Activated CD8-positive, alpha-beta memory T cell treated with anti-CD3 and anti-CD28 coated beads for 36 hours (primary cell): ENCODE measurements at regions not wholly inside any gene's neighbourhood (a gene's known extent, or its start where the extent isn't known, plus 50 kb on each side); places are given as distances from the start of the nearest gene placed in this dataset.
"Not testable (repeated sequence)": the region's sequence is repeated elsewhere in the genome, so short reads cannot be mapped to it uniquely, and the experiment has no call there.

Experiments
- CTCF ChIA-PET: fragments of 350-600 bp; sonication (Branson Sonifier 250); formaldehyde crosslinking; loops from one replicate; lab custom pipeline; 2021; ENCODE audit warnings: antibody characterized with exemption; lab: Charles Lee
- POLR2A ChIA-PET: fragments of 350-600 bp; sonication (Branson Sonifier 250); formaldehyde crosslinking; loops from one replicate; lab custom pipeline; 2021; ENCODE audit warnings: antibody characterized with exemption; lab: Charles Lee

GRCh38 chr3:514192-514591 is 317.6 kb downstream of the CHL1 start:
- POLR2A ChIA-PET: no interaction called here

GRCh38 chr3:519026-519425 is 322.5 kb downstream of the CHL1 start:
- ChIA-PET CTCF (no interaction called here), POLR2A (no interaction called here)

More at GRCh38 chr3:514192-514591, 317.6 kb downstream of the CHL1 start:
- CTCF ChIA-PET: no interaction called here

GRCh38 chr3:522888-523287 is 326.3 kb downstream of the CHL1 start:
- ChIA-PET POLR2A (no interaction called here), CTCF (no interaction called here)

- ChIA-PET CTCF (no interaction called here), POLR2A (no interaction called here)
Observed at GRCh38 chr3:525415-525814, 328.9 kb downstream of the CHL1 start.

- CTCF ChIA-PET: no interaction called here
- POLR2A ChIA-PET: no interaction called here
Observed at GRCh38 chr3:535566-536416, 339.2 kb downstream of the CHL1 start.

GRCh38 chr3:536417-536813 is 339.9 kb downstream of the CHL1 start:
- ChIA-PET CTCF (no interaction called here), POLR2A (no interaction called here)

- POLR2A ChIA-PET: no interaction called here
- CTCF ChIA-PET: no interaction called here
Observed at GRCh38 chr3:541062-541801, 344.7 kb downstream of the CHL1 start.

GRCh38 chr3:542021-542420 is 345.5 kb downstream of the CHL1 start:
- POLR2A ChIA-PET: no interaction called here

GRCh38 chr3:549636-550035 is 353.1 kb downstream of the CHL1 start:
- ChIA-PET CTCF (no interaction called here), POLR2A (no interaction called here)

More at GRCh38 chr3:542021-542420, 345.5 kb downstream of the CHL1 start:
- CTCF ChIA-PET: no interaction called here

- CTCF ChIA-PET: no interaction called here
- POLR2A ChIA-PET: no interaction called here
Observed at GRCh38 chr3:550471-550870, 353.9 kb downstream of the CHL1 start.

- POLR2A ChIA-PET: no interaction called here
- CTCF ChIA-PET: no interaction called here
Observed at GRCh38 chr3:557972-558371, 361.4 kb downstream of the CHL1 start.

- POLR2A ChIA-PET: no interaction called here
- CTCF ChIA-PET: no interaction called here
Observed at GRCh38 chr3:567488-568185, 371.1 kb downstream of the CHL1 start.

- CTCF ChIA-PET, POLR2A ChIA-PET: not testable (repeated sequence)
Observed at GRCh38 chr3:579529-579928, 383.0 kb downstream of the CHL1 start.

- POLR2A ChIA-PET, CTCF ChIA-PET: not testable (repeated sequence)
Observed at GRCh38 chr3:589066-589465, 392.5 kb downstream of the CHL1 start.

- CTCF ChIA-PET, POLR2A ChIA-PET: not testable (repeated sequence)
Observed at GRCh38 chr3:597304-597703, 400.7 kb downstream of the CHL1 start.

GRCh38 chr3:597746-598145 is 401.2 kb downstream of the CHL1 start:
- CTCF ChIA-PET: not testable (repeated sequence)

GRCh38 chr3:607480-607879 is 410.9 kb downstream of the CHL1 start:
- CTCF ChIA-PET, POLR2A ChIA-PET: not testable (repeated sequence)

More at GRCh38 chr3:597746-598145, 401.2 kb downstream of the CHL1 start:
- POLR2A ChIA-PET: not testable (repeated sequence)

- POLR2A ChIA-PET: no interaction called here
- CTCF ChIA-PET: interaction anchor here (0.7 kb wide), 1 partner anchor 835 kb away, joined by 3 read pairs; no protein-coding TSS in a partner anchor
Observed at GRCh38 chr3:621714-622113, 425.2 kb downstream of the CHL1 start.

GRCh38 chr3:622314-622713 is 425.8 kb downstream of the CHL1 start:
- ChIA-PET CTCF (no interaction called here), POLR2A (no interaction called here)

- CTCF ChIA-PET: no interaction called here
- POLR2A ChIA-PET: no interaction called here
Observed at GRCh38 chr3:623914-624545, 427.5 kb downstream of the CHL1 start.
